22Rv1 (cell line): ENCODE measurements at regions not wholly inside any gene's neighbourhood (a gene's known extent, or its start where the extent isn't known, plus 50 kb on each side); places are given as distances from the start of the nearest gene placed in this dataset.

Experiments
- ZFX ChIP-seq: fragments of 450-650 bp; IDR thresholded peaks from 2 replicates; pipeline ENCODE4 v1.6.1; 2017; ENCODE audit warnings: antibody characterized with exemption, borderline replicate concordance
- TF ChIP-seq, protein P1 (sequence below): fragments of 450-650 bp; IDR thresholded peaks from 2 replicates; pipeline ENCODE4 v1.5.1; 2017; ENCODE audit warnings: mild to moderate bottlenecking

DNA sequence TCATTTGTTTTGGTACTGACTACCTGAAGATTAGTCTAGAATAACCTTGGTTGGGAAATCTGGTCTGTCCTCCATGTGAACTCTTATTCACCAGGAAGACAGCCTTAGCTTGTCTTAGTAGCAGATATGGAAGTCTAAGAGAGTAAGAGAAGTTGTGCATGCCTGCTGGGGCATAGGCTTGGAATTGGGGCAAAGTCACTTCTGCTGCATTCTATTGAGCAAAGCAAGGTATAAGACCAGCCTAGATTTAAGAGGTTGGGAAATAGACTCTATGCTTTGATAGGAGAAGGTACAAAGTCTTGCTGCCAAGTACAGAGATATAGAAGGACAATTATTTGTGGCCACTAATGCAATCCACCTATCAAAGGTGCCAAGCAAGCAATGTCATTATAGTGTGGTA, 464.0 kb upstream of the BOD1L1 start:
- TF ChIP-seq, protein P1, sequence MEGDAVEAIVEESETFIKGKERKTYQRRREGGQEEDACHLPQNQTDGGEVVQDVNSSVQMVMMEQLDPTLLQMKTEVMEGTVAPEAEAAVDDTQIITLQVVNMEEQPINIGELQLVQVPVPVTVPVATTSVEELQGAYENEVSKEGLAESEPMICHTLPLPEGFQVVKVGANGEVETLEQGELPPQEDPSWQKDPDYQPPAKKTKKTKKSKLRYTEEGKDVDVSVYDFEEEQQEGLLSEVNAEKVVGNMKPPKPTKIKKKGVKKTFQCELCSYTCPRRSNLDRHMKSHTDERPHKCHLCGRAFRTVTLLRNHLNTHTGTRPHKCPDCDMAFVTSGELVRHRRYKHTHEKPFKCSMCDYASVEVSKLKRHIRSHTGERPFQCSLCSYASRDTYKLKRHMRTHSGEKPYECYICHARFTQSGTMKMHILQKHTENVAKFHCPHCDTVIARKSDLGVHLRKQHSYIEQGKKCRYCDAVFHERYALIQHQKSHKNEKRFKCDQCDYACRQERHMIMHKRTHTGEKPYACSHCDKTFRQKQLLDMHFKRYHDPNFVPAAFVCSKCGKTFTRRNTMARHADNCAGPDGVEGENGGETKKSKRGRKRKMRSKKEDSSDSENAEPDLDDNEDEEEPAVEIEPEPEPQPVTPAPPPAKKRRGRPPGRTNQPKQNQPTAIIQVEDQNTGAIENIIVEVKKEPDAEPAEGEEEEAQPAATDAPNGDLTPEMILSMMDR, result no peak
- TF ChIP-seq ZFX, result no peak
